K562 (cell line): ENCODE measurements at regions not wholly inside any gene's neighbourhood (a gene's known extent, or its start where the extent isn't known, plus 50 kb on each side); places are given as distances from the start of the nearest gene placed in this dataset.
A peak's percentile ranks its signal among the peaks of the same experiment; 100 is the strongest.

ENCODE experiments used
- ATAC-seq: fragments of 200-7000 bp; cut with Tn5 transposase; 3 replicates; pipeline ENCODE4 v1.9.1; 2020; ENCODE audit warnings: moderate library complexity
- BruUV-seq: library from RNA; stranded (reverse); fragments of 400-500 nt; replicated peaks from 2 replicates; lab custom pipeline; 2021; lab: Mats Ljungman, UMichigan
- CTCF ChIA-PET: fragments of 300-600 bp; formaldehyde crosslinking; extraction: SDS; loops from one replicate; lab custom pipeline; 2021; ENCODE audit warnings: low intra/inter-chr PET ratio; lab: Yijun Ruan, JAX
- POLR2A ChIA-PET: fragments of 300-600, 350-650 bp; sonication (Branson Sonifier 250); formaldehyde crosslinking; extraction: SDS; loops from one replicate; lab custom pipeline; 2021; ENCODE audit warnings: antibody characterized with exemption, inconsistent platforms; lab: Yijun Ruan, JAX
- DNase-seq, 4 experiments: peaks; one replicate each; pipeline versions ENCODE4 v3.0.0 to v3.0.0-alpha.2; 2011 to 2018; ENCODE audit warnings: low spot score in 3 of 4, mixed read lengths in 3 of 4; ENCODE audit errors: extremely low read depth in 1 of 4
- FAIRE-seq: peaks from 2 replicates; lab custom pipeline; 2011; peaks lifted over from hg19 to GRCh38; lab: Jason Lieb, UNC
- H2AFZ ChIP-seq: 2 replicates; pipeline ENCODE4 v1.6.0; 2011; ENCODE audit warnings: low read depth, low read length, control low read depth, inconsistent platforms
- H3K27ac ChIP-seq: fragments of 200-600 bp; 3 replicates; pipeline ENCODE4 v1.8.0; 2011; ENCODE audit warnings: low read depth, mild to moderate bottlenecking, control low read depth, inconsistent platforms, low read length, moderate library complexity, mixed read lengths; ENCODE audit errors: extremely low read depth
- H3K27me3 ChIP-seq, 2 experiments: fragments of 300-600 bp in 1 of 2; 2 replicates in 1 of 2; 3 replicates in 1 of 2; pipeline versions ENCODE4 v1.6.0 to v1.8.0; 2011; ENCODE audit warnings: inconsistent platforms in 2 of 2, low read length in 2 of 2, mild to moderate bottlenecking in 1 of 2, mixed read lengths in 1 of 2, moderate library complexity in 1 of 2; ENCODE audit not compliant: control insufficient read depth in 2 of 2, insufficient read depth in 2 of 2
- H3K36me3 ChIP-seq: fragments of 300-600 bp; 3 replicates; pipeline ENCODE4 v1.8.0; 2011; ENCODE audit warnings: mild to moderate bottlenecking, low read length, inconsistent platforms; ENCODE audit not compliant: control insufficient read depth, insufficient read depth
- H3K4me1 ChIP-seq, 2 experiments: fragments of 200-600 bp in 1 of 2; replicated peaks in 1 of 2; 2 replicates in 1 of 2; 3 replicates in 1 of 2; pipeline versions ENCODE4 v1.5.1 to v1.8.0; 2011; ENCODE audit warnings: inconsistent platforms in 2 of 2, low read length in 2 of 2, mild to moderate bottlenecking in 1 of 2, mixed read lengths in 1 of 2, moderate library complexity in 1 of 2; ENCODE audit not compliant: control insufficient read depth in 2 of 2, insufficient read depth in 2 of 2
- H3K4me2 ChIP-seq: 2 replicates; pipeline ENCODE4 v1.6.1; 2011; ENCODE audit warnings: low read length, control low read depth, inconsistent platforms, mixed read lengths; ENCODE audit not compliant: insufficient read depth
- H3K4me3 ChIP-seq: fragments of 200-600 bp; sonication (generic), shearing (Covaris generic); 2 replicates; pipeline ENCODE4 v1.5.1; 2016; ENCODE audit warnings: control low read depth, inconsistent platforms
- H3K79me2 ChIP-seq: fragments of 200-600 bp; 3 replicates; pipeline ENCODE4 v1.8.0; 2011; ENCODE audit warnings: low read length, inconsistent platforms; ENCODE audit not compliant: control insufficient read depth, insufficient read depth
- H3K9ac ChIP-seq, 2 experiments: 2 replicates each; pipeline versions ENCODE4 v1.6.0 to v1.6.1; 2011; ENCODE audit warnings: low read depth in 2 of 2, low read length in 2 of 2, control low read depth in 1 of 2, inconsistent platforms in 1 of 2, mild to moderate bottlenecking in 1 of 2, mixed read lengths in 1 of 2; ENCODE audit not compliant: insufficient read depth in 1 of 2
- H3K9me1 ChIP-seq: one replicate; pipeline ENCODE4 v1.6.0; 2011; ENCODE audit warnings: inconsistent platforms, mild to moderate bottlenecking, low read length, moderate library complexity; ENCODE audit not compliant: control insufficient read depth, insufficient read depth
- H3K9me3 ChIP-seq: replicated peaks from 2 replicates; pipeline ENCODE4 v1.5.1; 2011; ENCODE audit warnings: low read depth, low read length, inconsistent platforms; ENCODE audit not compliant: control insufficient read depth, insufficient read depth
- H4K20me1 ChIP-seq: replicated peaks from 2 replicates; pipeline ENCODE4 v1.6.1; 2011; ENCODE audit warnings: low read length, inconsistent platforms, mixed read lengths; ENCODE audit not compliant: control insufficient read depth, insufficient read depth
- CEBPB ChIP-seq: fragments of 450-650 bp; IDR thresholded peaks from 2 replicates; pipeline ENCODE4 v1.6.1; 2016; ENCODE audit warnings: missing genetic modification characterization, missing compliant biosample characterization
- CEBPG ChIP-seq, 3 experiments: fragments of 200-800 bp in 1 of 3; sonication (Bioruptor generic) in 1 of 3; sonication (generic) in 1 of 3; formaldehyde crosslinking in 1 of 3; IDR thresholded peaks in 2 of 3; conservative IDR thresholded peaks in 1 of 3; 2 replicates each; pipeline versions ENCODE4 v1.6.1 to v1.8.0; 2016 to 2022; ENCODE audit warnings: missing compliant biosample characterization in 2 of 3, missing genetic modification characterization in 2 of 3, mild to moderate bottlenecking in 1 of 3, missing genetic modification reagents in 1 of 3
- ELF1 ChIP-seq: fragments of 200-800 bp; sonication (Bioruptor generic); IDR thresholded peaks from 2 replicates; pipeline ENCODE4 v1.6.1; 2016; ENCODE audit warnings: missing genetic modification characterization, missing compliant biosample characterization
- ZNF584 ChIP-seq: fragments of 200-800 bp; sonication (Bioruptor generic); IDR thresholded peaks from 2 replicates; pipeline ENCODE4 v1.6.1; 2016; ENCODE audit warnings: low read depth, mild to moderate bottlenecking, missing genetic modification characterization, missing compliant biosample characterization
- WGBS: fragments of 100-300 bp; shearing (Covaris generic); methylation state at CpG from one replicate; pipeline ENCODE4 v1.1.6; 2016; ENCODE audit warnings: low coverage, mixed read lengths; ENCODE audit not compliant: insufficient coverage; ENCODE audit errors: missing lambda C conversion rate; 5-methylcytosine and 5-hydroxymethylcytosine counted together
- in situ Hi-C: fragments of 300-500 bp; cut with MboI; formaldehyde crosslinking; loops from 4 replicates; pipeline ENCODE4 v1.15.0; 2018; ENCODE audit warnings: inconsistent platforms, mixed read lengths
- intact Hi-C: fragments of 100-400 bp; cut with micrococcal nuclease; formaldehyde crosslinking; loops from 2 replicates; pipeline ENCODE4 v1.14.2; 2022
- TF ChIP-seq, protein P1 (sequence below): fragments of 450-650 bp; IDR thresholded peaks from 2 replicates; pipeline ENCODE4 v1.6.1; 2017; ENCODE audit warnings: mild to moderate bottlenecking, moderate library complexity
- TF ChIP-seq, protein P2 (sequence below), 2 experiments: IDR thresholded peaks; 2 replicates each; pipeline ENCODE4 v1.6.1; 2012; ENCODE audit warnings: improper control_type of control experiment in 2 of 2, low read depth in 2 of 2, low read length in 2 of 2, borderline replicate concordance in 1 of 2

GRCh38 chr12:105554856-105555255 lies 224.4 kb downstream of the C12orf75 start (continued):
- TF ChIP-seq, protein P1, sequence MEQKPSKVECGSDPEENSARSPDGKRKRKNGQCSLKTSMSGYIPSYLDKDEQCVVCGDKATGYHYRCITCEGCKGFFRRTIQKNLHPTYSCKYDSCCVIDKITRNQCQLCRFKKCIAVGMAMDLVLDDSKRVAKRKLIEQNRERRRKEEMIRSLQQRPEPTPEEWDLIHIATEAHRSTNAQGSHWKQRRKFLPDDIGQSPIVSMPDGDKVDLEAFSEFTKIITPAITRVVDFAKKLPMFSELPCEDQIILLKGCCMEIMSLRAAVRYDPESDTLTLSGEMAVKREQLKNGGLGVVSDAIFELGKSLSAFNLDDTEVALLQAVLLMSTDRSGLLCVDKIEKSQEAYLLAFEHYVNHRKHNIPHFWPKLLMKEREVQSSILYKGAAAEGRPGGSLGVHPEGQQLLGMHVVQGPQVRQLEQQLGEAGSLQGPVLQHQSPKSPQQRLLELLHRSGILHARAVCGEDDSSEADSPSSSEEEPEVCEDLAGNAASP = no peak
- TF ChIP-seq, protein P2, sequence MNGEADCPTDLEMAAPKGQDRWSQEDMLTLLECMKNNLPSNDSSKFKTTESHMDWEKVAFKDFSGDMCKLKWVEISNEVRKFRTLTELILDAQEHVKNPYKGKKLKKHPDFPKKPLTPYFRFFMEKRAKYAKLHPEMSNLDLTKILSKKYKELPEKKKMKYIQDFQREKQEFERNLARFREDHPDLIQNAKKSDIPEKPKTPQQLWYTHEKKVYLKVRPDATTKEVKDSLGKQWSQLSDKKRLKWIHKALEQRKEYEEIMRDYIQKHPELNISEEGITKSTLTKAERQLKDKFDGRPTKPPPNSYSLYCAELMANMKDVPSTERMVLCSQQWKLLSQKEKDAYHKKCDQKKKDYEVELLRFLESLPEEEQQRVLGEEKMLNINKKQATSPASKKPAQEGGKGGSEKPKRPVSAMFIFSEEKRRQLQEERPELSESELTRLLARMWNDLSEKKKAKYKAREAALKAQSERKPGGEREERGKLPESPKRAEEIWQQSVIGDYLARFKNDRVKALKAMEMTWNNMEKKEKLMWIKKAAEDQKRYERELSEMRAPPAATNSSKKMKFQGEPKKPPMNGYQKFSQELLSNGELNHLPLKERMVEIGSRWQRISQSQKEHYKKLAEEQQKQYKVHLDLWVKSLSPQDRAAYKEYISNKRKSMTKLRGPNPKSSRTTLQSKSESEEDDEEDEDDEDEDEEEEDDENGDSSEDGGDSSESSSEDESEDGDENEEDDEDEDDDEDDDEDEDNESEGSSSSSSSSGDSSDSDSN (IDR thresholded peaks at IDR 0.05; ENCODE audit: borderline replicate concordance in 1 of 2, low read depth in 2 of 2, low read length in 2 of 2) = no peak
- TF ChIP-seq ELF1 (tag) = no peak
- TF ChIP-seq, all 486 proteins: peak for 0

- Histone ChIP-seq H3K4me3 (no peak overlapping the region), H3K27me3 (no peaks in the 10 kb centered on the region; a peak in 1 of 5 replicates), H4K20me1 (no peaks in the 10 kb centered on the region), H3K4me2 (no peak overlapping the region), H3K27ac (no peak overlapping the region), H3K36me3 (no peaks in the 10 kb centered on the region), H3K9me1 (no peaks in the 10 kb centered on the region), H2AFZ (no peak overlapping the region), H3K79me2 (no peaks in the 10 kb centered on the region), H3K9ac (no peak overlapping the region), H3K4me1 (no peaks in the 10 kb centered on the region), H3K9me3 (no peaks in the 10 kb centered on the region)
- BruUV-seq = no TSS peak
- TF ChIP-seq ZNF584 (CRISPR knock-in tag) = no peak
- no peak for TF ChIP-seq CEBPG (CRISPR knock-in tag; IDR thresholded peaks at IDR 0.05)
- TF ChIP-seq CEBPG (tag; conservative IDR thresholded peaks at IDR 0.05 in 1 of 2, IDR thresholded peaks at IDR 0.05 in 1 of 2) = peak in 1 of 2 experiments; percentile 41; a peak in 1 of 4 replicates
- peak; percentile 51; the same call in 1 of the 2 replicates for TF ChIP-seq CEBPB
- DNase-seq (no peak), FAIRE-seq (no peak), ATAC-seq (no peak)
- CTCF ChIA-PET = no interaction called here
- POLR2A ChIA-PET = no interaction called here
- WGBS = under 1% methylated on average over 10 of the region's 10 CpGs
- intact Hi-C loops = no loop called here
- in situ Hi-C loops = no loop called here
Observed at GRCh38 chr12:105555556-105556295, 225.2 kb downstream of the C12orf75 start.
